SKM-1 treated with dmso at 0.1 percent for 144 hours (cell line): ENCODE measurements at regions not wholly inside any gene's neighbourhood (a gene's known extent, or its start where the extent isn't known, plus 50 kb on each side); places are given as distances from the start of the nearest gene placed in this dataset.

Source experiments
- DNase-seq: peaks from one replicate; lab custom pipeline; 2025; ENCODE audit not compliant: unreplicated experiment; lab: John Stamatoyannopoulos, UW

GRCh38 chr16:8375232-8375587 is 215.1 kb downstream of the TMEM114 start:
- DNase-seq: no peak

- DNase-seq: no peak
Observed at GRCh38 chr16:8374586-8375231, 215.6 kb downstream of the TMEM114 start.

GRCh38 chr16:8373676-8374431 is 216.5 kb downstream of the TMEM114 start:
- DNase-seq: no peak

GRCh38 chr16:8372141-8372540 is 218.2 kb downstream of the TMEM114 start:
- DNase-seq: no peak

GRCh38 chr16:8370374-8371270 is 219.7 kb downstream of the TMEM114 start:
- no peak for DNase-seq

GRCh38 chr16:8358937-8359336 is 231.4 kb downstream of the TMEM114 start:
- no peak for DNase-seq

- DNase-seq: no peak
Observed at GRCh38 chr16:8355675-8356074, 234.6 kb downstream of the TMEM114 start.

GRCh38 chr16:8346294-8346693 is 244.0 kb downstream of the TMEM114 start:
- no peak for DNase-seq

GRCh38 chr16:8342276-8342675 is 248.0 kb downstream of the TMEM114 start:
- DNase-seq: no peak

GRCh38 chr16:8330761-8331160 is 259.6 kb downstream of the TMEM114 start:
- DNase-seq: no peak

GRCh38 chr16:8326232-8326631 is 264.1 kb downstream of the TMEM114 start:
- no peak for DNase-seq

- no peak for DNase-seq
Observed at GRCh38 chr16:8323153-8323552, 267.2 kb downstream of the TMEM114 start.

GRCh38 chr16:8320131-8320530 is 270.2 kb downstream of the TMEM114 start:
- no peak for DNase-seq

GRCh38 chr16:8310816-8311215 is 279.5 kb downstream of the TMEM114 start:
- DNase-seq: no peak

GRCh38 chr16:8310323-8310722 is 280.0 kb downstream of the TMEM114 start:
- no peak for DNase-seq

GRCh38 chr16:8305201-8305600 is 285.1 kb downstream of the TMEM114 start:
- DNase-seq: no peak

- DNase-seq: no peak
Observed at GRCh38 chr16:8299635-8300034, 290.7 kb downstream of the TMEM114 start.

GRCh38 chr16:8295513-8296237 is 294.6 kb downstream of the TMEM114 start:
- DNase-seq: no peak

GRCh38 chr16:8293413-8293812 is 296.9 kb downstream of the TMEM114 start:
- DNase-seq: no peak

- DNase-seq: no peak
Observed at GRCh38 chr16:8292271-8292670, 298.0 kb downstream of the TMEM114 start.

- DNase-seq: no peak
Observed at GRCh38 chr16:8286348-8286747, 304.0 kb downstream of the TMEM114 start.
